HG03108 (cell line): ENCODE measurements at regions not wholly inside any gene's neighbourhood (a gene's known extent, or its start where the extent isn't known, plus 50 kb on each side); places are given as distances from the start of the nearest gene placed in this dataset.

ENCODE experiments used
- ATAC-seq: cut with Tn5 transposase; IDR thresholded peaks from one replicate; pipeline ENCODE4 v1.9.1; 2021; ENCODE audit warnings: moderate library complexity; ENCODE audit not compliant: unreplicated experiment

GRCh38 chr16:49027420-49027819, 254.2 kb downstream of the CBLN1 start:
- no peak for ATAC-seq

- no peak for ATAC-seq
Observed at GRCh38 chr16:49026566-49027181, 255.0 kb downstream of the CBLN1 start.

GRCh38 chr16:49024896-49025295, 256.7 kb downstream of the CBLN1 start:
- no peak for ATAC-seq

GRCh38 chr16:49024016-49024415, 257.6 kb downstream of the CBLN1 start:
- ATAC-seq: no peak

GRCh38 chr16:49023050-49023449, 258.6 kb downstream of the CBLN1 start:
- no peak for ATAC-seq

- ATAC-seq: no peak
Observed at GRCh38 chr16:49022351-49022963, 259.2 kb downstream of the CBLN1 start.

- no peak for ATAC-seq
Observed at GRCh38 chr16:49021136-49021535, 260.5 kb downstream of the CBLN1 start.

GRCh38 chr16:49020436-49020835, 261.2 kb downstream of the CBLN1 start:
- no peak for ATAC-seq

- ATAC-seq: no peak
Observed at GRCh38 chr16:49019831-49020230, 261.8 kb downstream of the CBLN1 start.

- no peak for ATAC-seq
Observed at GRCh38 chr16:49019081-49019633, 262.5 kb downstream of the CBLN1 start.

- no peak for ATAC-seq
Observed at GRCh38 chr16:49018259-49018931, 263.2 kb downstream of the CBLN1 start.

- no peak for ATAC-seq
Observed at GRCh38 chr16:49017501-49017900, 264.1 kb downstream of the CBLN1 start.

GRCh38 chr16:49016461-49016860, 265.2 kb downstream of the CBLN1 start:
- no peak for ATAC-seq

GRCh38 chr16:49015225-49015592, 266.4 kb downstream of the CBLN1 start:
- ATAC-seq: no peak

- ATAC-seq: no peak
Observed at GRCh38 chr16:49014277-49015224, 267.1 kb downstream of the CBLN1 start.

GRCh38 chr16:49013727-49014080, 267.9 kb downstream of the CBLN1 start:
- no peak for ATAC-seq

- ATAC-seq: no peak
Observed at GRCh38 chr16:49012961-49013726, 268.5 kb downstream of the CBLN1 start.

- ATAC-seq: no peak
Observed at GRCh38 chr16:49011901-49012300, 269.7 kb downstream of the CBLN1 start.

GRCh38 chr16:49010879-49011278, 270.8 kb downstream of the CBLN1 start:
- no peak for ATAC-seq

- ATAC-seq: no peak
Observed at GRCh38 chr16:49010396-49010795, 271.2 kb downstream of the CBLN1 start.
